ENCODE measurements at regions not wholly inside any gene's neighbourhood (a gene's known extent, or its start where the extent isn't known, plus 50 kb on each side); places are given as distances from the start of the nearest gene placed in this dataset.

DNA sequence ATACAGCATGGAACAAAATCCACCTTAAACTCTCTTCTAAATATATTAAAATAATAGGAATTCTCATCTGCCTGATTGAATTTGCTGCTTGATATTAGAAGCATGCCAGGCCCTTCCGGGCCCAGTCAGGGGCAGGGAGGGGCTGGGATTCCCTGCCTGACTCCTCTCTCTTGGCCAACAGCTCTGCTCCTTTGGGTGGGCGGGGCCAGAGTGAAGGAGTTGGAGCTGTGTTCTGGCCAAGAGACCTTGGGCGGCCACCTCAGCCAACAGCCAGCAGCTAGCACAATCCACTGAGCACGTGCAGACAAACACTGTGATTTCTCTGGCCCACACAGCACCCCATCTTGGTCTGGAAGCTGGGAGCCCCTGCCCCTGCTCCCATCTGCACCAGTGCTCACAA, 140.3 kb downstream of the PJA1 start:
- no peak for DNase-seq

DNA sequence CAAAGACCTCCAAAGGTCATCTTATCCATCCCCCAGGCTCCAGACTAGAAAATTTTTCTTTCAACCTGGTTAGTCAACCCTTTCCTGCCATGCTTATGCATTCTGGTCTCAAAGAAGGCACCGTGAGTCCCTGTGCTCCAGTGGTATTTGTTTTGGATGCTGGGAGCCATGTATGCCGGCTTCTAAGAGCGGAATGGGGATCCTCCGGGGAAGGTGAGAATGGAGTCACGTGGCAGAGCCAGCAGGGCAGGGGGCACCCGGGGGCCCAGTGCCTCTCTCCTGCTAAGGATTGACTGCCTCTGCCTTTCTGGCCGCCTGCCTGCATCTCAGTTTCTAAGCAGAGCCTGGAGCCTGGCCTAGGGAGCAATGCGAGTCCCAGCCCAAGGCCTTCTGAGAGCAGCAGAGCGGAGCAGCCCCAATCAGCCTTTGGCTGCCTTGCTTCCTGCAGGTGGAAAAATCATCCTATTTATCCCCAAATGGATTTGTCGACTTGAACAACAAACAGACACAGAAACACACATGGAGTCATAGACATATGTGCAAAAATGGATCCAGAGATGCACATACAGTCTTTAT, 141.0 kb downstream of the PJA1 start:
- no peak for DNase-seq

DNA sequence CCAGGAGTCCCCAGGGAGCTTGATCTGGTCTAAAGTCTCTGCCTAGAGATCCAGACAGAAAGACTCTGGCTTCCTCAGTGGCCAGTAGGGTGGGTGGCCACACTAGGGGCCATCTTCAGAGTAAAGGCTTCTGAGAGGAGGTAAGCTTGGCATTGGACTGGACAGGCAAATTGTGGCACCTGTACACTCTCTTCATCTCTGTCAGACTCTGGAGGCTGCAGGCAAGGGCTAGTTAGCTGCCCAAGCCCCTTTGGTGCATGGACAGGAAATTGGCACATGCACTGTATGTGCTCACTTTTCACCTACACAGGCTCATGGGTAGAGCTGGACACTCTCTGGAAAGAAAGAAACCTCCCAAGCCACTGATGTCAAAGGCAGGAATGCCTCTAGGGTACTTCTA, 142.8 kb downstream of the PJA1 start:
- DNase-seq, result no peak

DNA sequence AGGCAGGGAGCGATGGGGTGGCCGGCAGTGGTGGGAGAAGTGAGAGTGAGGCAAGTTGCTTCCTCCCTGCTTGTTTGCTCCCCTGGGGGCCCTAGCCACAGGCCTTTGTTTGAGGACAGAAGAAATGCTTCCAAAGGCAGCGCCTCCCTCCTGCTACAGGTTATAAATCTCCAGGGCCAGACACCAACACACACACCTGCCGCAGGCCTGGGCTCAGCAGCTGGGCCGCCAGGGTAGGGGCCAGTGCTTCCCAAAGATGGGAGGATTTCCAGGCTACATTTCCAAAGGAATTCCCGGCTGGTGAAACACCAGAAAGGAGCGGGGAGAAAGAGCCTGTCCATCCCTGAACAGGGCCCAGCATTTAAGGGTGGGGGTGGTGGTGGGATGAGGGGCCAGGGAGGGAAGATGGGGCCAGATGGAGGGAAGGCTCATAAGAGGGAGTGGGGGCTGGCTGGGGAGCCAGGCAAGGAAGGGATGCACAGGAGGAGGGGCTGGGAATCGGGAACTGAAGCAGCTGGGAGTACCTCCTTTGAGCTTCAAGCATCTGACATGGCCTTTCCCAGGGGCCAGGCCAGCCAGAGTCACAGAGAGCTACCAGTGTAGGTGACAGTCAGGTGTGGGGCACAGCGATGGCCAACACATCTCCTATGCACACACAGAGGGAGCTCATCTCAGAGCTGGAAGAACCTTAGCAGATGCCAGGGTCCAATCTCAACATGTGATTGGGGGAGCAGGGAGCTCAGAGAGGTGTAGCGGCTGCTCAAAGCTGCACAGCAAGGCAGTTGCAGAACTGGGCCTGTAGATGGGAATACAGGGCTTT, 143.9 kb downstream of the PJA1 start:
- no peak for DNase-seq

DNA sequence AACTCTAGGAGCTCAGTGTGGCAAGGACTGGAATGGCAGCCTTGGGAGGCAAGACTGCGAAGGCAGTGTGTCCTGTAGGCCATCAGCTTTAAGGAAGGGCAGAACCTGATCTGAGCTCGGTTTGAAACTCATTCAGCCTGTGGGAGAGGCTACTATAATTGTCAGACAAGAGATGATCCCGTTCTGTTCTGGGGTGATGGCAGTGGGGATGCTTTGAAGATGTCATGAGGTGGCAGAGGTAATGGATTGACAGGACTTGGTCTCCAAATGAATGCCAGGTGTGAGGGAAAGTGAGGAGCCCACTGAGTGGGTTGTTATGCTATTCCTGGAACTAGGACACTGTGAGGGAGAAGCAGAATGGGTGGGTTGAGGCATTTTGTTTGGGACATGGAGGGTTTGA, 144.9 kb downstream of the PJA1 start:
- no peak for DNase-seq

DNA sequence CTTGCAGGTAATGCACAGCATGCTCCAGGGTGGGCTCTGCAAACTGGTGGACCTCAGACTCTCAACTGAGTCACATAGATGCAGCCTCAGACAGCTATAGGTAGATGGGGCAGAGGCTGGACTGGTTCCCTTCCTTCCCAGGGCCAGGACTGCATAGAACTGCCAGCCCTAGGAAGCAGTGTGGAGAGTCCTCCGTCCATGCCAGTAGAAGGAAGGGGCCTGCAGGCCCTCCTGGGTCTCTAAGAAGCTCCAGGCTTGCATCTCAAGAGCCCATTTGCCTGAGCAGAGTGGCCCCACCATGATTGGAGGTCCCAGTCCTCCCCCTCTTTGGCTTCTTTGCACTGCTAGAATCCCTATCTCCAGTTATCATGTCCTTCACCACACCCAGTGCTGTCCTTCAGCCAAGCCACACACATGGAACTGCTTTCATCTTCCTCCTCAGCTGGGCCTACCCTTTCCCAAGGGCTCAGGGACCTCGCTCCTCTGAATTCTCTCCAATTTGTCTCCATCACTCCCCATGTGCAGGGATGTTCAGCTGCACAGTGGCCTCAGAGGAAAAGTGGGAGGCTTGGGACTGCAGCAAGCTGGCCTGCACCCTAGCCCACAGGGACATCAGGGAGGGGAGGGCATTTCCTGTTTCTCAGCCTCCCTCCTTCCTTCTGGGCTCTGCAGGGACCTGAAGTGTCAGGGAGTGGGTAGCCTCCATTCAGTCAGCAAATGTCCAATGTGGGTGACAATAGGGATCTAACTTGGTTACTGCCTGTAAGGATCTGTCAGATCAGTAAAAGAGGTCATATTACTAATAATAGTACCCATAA, 146.0 kb downstream of the PJA1 start:
- DNase-seq, result no peak

DNA sequence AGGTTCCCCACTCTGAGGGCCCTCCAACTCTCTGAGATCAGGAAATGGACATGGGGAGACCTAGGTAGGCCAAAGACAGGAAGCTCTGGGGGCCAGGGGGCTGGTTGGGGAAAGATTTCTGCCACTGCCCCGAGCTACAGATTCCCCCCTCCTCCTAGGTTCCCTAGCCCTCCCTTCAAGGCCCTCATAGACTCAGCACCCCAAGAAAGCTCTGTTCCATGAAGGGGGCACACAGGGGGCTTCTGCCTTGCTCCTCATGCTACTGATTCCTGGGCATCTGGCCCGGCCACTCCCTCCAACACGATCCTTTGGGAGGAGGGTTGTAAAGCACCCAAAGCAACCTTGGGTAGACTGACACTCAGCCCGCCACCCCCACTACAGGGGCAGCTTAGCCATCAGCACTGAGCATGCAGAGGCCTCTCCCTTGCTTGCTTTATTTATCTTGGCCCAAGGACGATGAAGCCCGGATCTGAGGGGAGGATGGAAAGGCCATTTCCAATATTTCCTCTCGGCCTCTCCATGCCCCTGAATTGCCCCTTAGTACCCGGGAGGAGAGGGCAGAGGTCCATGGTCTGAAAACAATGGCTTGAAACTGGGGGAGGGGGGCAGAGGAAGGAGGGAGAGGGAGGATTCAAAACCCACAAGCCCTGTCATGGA, 146.7 kb downstream of the PJA1 start:
- DNase-seq, result no peak

DNA sequence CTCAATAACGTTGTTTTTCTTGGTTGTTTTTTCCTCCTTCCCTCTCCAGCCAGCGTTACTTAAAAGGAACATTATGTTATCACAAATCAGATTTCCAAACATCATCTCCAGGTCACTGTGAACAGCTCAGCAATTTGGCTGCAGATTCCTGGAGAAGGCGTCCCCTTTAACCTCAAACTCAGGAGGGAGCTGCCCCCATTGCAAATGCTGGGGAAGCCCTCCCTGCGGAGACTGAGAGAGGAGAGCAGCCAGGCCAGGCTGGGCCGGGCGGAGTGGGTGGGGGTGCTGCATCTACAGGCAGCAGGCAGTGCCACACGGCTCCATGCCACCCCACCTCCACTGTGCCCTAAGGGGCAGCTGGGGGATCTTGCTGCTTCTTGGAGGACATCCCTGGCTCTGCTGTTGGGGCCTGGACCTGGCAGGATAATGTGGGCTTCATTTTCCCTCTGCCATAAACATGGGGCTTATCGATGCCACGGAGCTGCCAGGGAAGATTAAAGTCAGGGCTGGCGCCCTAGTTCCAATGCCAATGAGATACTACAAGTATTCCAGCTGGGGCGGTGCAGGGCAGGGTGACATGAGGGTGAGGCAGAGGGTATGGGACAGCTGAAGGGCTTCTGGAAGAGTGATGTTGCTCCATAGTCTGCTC, 148.8 kb downstream of the PJA1 start:
- DNase-seq, result no peak

DNA sequence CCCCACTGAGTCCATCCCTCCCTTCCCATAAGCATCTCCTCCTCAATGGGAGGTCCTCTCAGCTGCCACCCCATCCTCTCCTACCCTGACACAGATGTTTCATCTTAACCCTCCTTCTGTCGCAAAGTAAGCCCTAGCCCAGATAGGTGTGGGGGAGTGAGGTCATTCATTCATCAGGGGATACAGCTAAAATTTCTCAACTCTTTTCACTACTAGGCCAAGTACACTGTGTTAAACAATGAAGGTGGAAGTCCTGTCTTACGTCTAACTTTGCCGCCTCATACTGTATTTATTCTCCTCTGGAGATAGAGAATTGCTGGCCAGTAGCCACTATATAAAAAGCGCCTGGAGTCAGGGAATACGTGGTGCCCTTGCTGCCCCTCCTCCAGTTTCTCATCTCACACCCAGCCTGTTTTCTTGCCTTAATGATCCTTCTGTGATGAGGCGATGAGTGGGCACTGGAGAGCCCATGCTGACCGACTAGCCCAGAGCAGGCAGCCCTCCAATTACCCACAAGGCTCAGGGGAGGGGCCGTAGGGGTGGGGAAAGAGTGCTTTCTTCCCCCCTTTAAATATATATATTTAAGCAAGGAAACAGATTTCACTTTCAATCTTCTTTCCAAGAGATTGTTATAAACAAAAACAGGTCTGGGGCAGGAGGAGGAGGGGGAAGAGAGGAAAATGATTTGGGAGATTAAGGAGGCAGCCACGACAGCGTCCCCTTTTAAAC, 149.5 kb downstream of the PJA1 start:
- DNase-seq, result no peak

DNA sequence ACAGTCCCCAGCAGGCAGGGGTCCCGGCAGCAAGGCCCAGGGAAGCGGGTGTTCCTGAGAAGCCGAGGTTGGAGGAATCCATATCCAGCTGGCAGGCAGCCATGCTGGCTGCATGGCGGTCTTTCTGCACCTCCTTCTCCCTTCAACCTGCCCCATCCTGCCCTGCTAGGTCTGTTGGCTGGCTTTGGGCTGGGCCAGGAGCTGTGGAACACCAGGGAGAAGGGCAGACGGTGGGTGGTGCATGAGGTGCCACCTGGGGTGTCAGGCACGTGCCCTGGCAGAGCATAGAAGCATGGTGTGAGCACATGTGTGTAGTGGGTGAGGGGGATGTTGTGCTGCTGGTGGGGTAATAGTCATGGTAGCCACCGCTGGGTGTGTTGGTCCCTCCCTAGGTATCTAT, 150.1 kb downstream of the PJA1 start:
- DNase-seq, result no peak

DNA sequence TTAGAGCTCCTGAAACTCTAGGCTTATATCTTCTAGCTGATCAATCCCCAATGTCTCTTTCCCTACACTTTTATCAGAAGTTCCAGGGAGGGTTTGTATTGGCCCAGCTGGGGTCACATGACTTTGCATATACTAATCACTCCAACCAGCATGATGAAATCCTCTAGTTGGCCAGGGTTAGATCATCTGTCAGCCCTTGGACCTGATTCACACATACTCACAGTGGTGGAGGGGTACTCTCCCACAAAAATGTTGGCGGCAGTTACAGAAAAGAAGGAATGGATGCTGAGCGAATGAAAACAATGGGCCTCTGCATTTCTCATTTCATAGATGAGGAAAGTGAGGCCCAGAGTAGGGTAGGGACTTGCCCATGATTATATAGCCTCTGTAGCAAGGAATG, 151.1 kb downstream of the PJA1 start:
- DNase-seq, result no peak

DNA sequence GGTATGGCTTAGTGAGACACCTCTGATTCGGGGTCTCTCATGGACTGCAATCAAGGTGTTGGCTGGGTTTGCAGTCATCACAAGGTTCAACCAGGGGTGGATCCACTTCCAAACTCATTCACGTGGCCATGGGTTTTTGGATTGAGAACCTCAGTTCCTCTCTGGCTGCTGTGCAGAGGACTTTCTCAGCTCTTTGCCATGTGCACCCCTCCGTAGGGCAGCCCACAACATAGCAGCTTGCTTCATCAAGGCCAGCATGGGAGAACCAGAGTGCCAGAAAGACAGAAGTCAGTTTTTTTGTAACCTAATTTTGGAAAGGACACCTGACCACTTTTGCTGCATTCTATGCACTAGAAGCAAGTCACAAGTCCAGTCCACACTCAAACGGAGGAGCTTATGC, 154.9 kb downstream of the PJA1 start:
- no peak for DNase-seq

DNA sequence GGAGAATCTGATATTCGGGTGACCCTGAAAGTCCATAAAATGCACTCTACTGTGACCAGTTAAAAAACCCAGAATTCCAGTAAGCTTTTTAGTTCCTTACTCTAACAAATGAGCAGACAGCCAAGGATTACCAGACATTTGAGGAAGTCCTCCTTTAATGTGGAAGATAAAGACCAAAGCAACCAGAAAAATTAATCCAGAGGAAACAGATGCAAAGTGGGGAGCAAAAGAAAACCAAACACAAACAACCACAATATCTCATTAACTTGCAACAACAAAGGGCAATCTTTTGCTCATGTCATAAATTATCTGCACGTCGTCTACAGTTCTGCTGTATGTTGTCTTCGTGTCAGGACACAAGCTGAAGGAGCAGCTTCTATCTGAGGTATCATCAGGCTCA, 164.4 kb downstream of the PJA1 start:
- no peak for DNase-seq

DNA sequence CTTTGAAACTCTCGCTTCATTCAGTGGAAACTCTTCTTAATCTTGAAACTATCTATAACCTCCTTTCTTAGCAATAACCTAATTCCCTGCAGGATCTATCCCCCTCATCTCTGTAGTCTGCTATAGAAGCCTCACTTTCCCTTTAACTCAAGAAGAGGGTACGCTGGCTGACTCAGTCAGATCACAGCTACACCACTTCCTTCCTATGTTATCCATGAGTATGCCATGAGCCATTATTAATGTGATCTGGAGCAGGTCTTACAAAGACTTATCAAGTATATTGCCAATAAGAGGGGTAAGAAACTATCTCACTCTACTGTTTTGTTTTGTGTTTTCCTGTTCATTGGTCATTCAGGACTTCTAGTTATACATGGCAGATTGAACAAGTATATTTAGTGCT, 165.3 kb downstream of the PJA1 start:
- no peak for DNase-seq

DNA sequence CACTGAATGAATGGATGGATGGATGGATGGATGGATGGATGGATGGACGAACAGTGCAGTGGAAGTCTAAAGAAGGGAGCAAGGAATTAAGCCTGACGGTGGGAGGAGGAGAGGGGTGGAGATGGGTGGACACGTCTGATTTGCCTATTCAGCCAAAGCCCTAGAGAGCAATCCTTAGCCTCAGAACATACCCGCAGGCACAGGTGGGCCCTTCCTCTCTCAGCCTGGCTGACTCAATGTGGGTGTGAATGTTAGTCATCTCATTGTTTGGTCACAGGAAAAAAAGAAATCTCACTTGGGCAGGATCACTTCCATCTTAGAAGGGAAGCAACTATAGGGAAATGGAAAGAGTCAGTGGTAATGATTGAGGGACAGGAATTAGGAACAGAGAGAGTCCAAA, 165.9 kb downstream of the PJA1 start:
- no peak for DNase-seq

DNA sequence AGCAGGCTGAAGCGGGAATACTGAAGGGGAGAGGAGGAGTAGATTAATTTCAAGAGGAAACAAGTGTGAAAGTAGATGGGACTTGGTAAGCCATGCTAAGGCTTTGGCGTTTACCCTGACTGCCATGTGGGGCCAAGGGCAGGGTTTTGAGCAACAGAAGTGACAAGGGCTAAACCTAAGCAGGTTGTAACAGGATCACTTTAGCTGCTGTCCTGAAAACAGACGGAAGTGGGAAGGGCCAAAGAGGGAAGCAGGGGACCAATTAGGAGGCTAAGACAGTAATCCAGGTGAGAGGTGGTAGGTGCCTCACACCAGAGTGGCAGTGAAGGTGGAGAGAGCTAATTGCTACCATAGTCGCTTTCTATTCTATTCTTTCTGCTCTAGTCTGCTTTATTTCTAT, 166.5 kb downstream of the PJA1 start:
- no peak for DNase-seq

DNA sequence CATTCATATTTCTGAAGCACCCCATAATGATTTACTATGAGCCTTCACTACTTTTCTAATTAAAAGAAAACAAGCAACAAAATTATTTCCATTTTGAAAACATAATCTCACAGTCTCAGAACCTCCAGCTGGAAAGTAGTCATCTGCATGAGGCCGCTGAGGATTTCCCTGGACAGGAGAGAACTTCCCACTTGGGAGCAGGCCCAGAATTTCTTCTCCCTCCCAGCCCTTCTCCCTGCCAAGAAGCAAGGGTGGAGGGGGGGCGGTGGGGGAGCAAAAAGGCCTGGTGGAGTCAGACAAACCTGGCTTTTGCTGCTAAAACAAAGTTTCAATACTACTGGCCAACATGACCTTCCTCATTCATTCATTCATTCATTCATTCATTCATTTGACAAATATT, 167.3 kb downstream of the PJA1 start:
- DNase-seq, result no peak

DNA sequence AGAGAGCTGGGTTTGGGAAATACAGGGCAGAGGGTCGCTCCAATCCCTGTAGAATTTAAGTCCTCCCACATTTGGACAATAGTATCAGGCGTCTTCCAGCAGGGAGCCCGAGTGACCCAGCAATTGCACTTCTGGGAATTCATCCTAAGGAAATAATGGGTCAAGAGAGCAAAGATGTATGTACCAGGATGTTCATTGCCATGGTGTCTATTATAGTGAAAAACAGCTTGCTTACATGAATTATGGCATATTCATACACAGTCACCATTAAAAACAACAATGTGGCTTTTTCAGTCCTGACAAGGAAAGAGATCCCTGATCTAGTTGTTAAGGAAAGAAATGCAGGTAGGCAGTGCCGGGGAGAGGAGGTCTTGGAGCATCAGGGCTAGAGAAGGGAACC, 167.7 kb downstream of the PJA1 start:
- DNase-seq, result no peak

DNA sequence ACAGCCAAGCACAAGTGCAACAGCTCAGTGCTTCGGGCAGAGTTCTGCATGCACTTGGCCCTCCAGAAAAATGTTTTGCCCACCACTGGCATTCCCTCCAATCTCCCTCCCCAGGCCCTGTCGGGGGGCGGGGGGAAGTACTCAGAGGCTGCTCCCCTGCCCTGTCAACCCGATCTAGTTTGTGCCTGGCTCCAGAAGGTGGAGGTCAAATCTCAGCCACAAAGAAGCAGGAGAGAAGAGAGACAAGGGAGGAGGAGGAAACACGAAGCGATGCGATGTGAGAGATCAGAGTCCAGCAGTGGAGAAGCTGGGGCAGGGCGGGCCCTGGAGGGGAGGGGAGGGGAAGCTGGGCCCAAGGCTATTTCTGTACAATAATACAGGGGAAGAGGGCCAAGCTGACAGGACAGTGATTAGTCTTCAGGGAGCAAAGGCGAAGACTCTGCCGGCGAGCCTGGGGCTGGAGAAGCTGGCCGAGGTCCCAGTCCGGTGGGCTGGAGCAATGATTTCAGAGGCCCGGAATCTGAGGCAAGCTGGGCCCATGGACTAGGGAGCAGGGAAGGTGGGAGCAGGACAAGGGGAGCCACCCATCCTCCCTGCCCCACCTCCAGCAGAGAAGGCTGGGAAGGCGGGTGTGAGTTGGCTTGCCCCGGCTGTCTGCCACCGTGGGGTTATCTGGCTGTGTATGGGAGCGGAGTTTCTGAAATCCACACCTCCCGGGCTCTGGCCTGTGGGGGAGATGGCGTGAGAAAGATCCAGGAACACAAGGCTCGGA, 167.1 kb downstream of the EFNB1 start:
- no peak for DNase-seq

DNA sequence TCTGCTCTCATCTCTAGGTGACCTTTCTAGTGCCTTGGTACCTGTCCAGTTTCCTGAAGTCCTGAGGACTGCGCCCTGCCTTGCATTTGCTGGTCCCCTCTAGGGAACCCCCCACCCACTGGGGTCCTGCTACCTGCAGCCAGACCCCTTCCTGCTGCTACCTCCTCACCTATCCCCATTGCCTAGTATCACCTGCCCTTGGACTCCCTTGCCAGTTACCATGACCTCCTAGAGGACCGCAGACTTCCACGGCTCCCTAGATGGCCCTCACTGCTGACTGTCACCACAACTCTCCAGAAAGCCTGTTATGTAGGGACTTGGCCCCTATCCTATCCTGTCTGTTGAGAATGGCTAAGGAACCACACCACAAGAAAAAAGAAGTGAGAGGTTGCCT, 166.6 kb downstream of the EFNB1 start:
- no peak for DNase-seq

DNA sequence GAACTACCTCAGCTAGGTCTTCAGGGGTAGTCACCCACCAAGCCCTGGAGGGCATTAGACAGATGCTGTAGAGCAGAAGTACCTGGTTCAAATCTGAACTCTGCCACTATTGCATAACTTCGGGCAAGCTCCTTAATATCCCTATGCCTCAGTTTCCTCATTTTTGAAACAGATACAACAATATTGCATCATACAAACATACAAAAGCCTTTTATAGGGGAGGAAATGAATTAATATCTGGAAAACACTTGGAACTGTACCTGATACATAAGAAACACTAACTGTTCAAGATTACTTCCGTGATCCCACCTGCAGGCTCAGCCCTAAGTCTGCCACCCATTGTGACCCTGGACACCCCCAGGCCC, 166.1 kb downstream of the EFNB1 start:
- DNase-seq, result no peak
